Hematopoietic multipotent progenitor cell treated with erythropoietin and hydrocortisone succinate and interleukin-3 and kit ligand, for 4 days (in vitro differentiated cells): ENCODE measurements at regions not wholly inside any gene's neighbourhood (a gene's known extent, or its start where the extent isn't known, plus 50 kb on each side); places are given as distances from the start of the nearest gene placed in this dataset.
"Not testable (repeated sequence)": the region's sequence is repeated elsewhere in the genome, so short reads cannot be mapped to it uniquely, and the experiment has no call there.

Experiments used
- DNase-seq: peaks from one replicate; pipeline ENCODE4 v3.0.0-alpha.2; 2015

GRCh38 chr9:749716-750115 is 91.8 kb upstream of the DMRT1 start:
- peak; percentile 90 for DNase-seq

- peak; percentile 54 for DNase-seq
These were observed 91.1 kb upstream of the DMRT1 start for GRCh38 chr9:750249-750967.

- DNase-seq = no peak
These were observed 90.1 kb upstream of the DMRT1 start for GRCh38 chr9:751137-752051.

GRCh38 chr9:752201-752600 is 89.3 kb upstream of the DMRT1 start:
- no peak for DNase-seq

- DNase-seq = no peak
These were observed 88.8 kb upstream of the DMRT1 start for GRCh38 chr9:752681-753200.

GRCh38 chr9:753734-754133 is 87.8 kb upstream of the DMRT1 start:
- not testable (repeated sequence) for DNase-seq

- DNase-seq = peak; percentile 58
These were observed 87.2 kb upstream of the DMRT1 start for GRCh38 chr9:754150-754931.

GRCh38 chr9:755454-756381 is 85.8 kb upstream of the DMRT1 start:
- peak; percentile 79 for DNase-seq

GRCh38 chr9:757246-757881 is 84.1 kb upstream of the DMRT1 start:
- DNase-seq = peak; percentile 86

GRCh38 chr9:758146-758545 is 83.4 kb upstream of the DMRT1 start:
- DNase-seq = no peak

GRCh38 chr9:759541-759940 is 82.0 kb upstream of the DMRT1 start:
- DNase-seq = no peak

- no peak for DNase-seq
These were observed 81.3 kb upstream of the DMRT1 start for GRCh38 chr9:759983-760736.

GRCh38 chr9:761176-761792 is 80.2 kb upstream of the DMRT1 start:
- DNase-seq = no peak

GRCh38 chr9:761793-762560 is 79.5 kb upstream of the DMRT1 start:
- DNase-seq = no peak

- DNase-seq = no peak
These were observed 77.8 kb upstream of the DMRT1 start for GRCh38 chr9:763692-764091.

GRCh38 chr9:764105-764524 is 77.4 kb upstream of the DMRT1 start:
- DNase-seq = peak; percentile 94

GRCh38 chr9:764986-765385 is 76.5 kb upstream of the DMRT1 start:
- DNase-seq = no peak

- not testable (repeated sequence) for DNase-seq
These were observed 74.4 kb upstream of the DMRT1 start for GRCh38 chr9:767061-767561.

- DNase-seq = no peak
These were observed 65.4 kb upstream of the DMRT1 start for GRCh38 chr9:776086-776485.
